HL-60 (cell line): ENCODE measurements at regions not wholly inside any gene's neighbourhood (a gene's known extent, or its start where the extent isn't known, plus 50 kb on each side); places are given as distances from the start of the nearest gene placed in this dataset.

ENCODE experiments used
- DNase-seq, 2 experiments: peaks; one replicate each; pipeline ENCODE4 v3.0.0-alpha.2; 2010 to 2020; ENCODE audit warnings: low read depth in 1 of 2, low spot score in 1 of 2
- H3K27ac ChIP-seq: fragments of 250-450 bp; sonication (Bioruptor Pico); replicated peaks from 2 replicates; pipeline ENCODE4 v1.5.1; 2020; ENCODE audit warnings: mild to moderate bottlenecking, moderate library complexity
- H3K27me3 ChIP-seq: fragments of 250-450 bp; sonication (Bioruptor Pico); 2 replicates; pipeline ENCODE4 v1.5.1; 2021; ENCODE audit warnings: mild to moderate bottlenecking, moderate library complexity; ENCODE audit not compliant: insufficient read depth, poor library complexity, severe bottlenecking
- H3K4me3 ChIP-seq: replicated peaks from 2 replicates; pipeline ENCODE4 v1.5.1; 2011; ENCODE audit warnings: mild to moderate bottlenecking, control low read depth, low read length; ENCODE audit not compliant: insufficient read depth
- CTCF ChIP-seq: IDR thresholded peaks from one replicate; pipeline ENCODE4 v1.5.1; 2011; ENCODE audit warnings: low read length, control low read depth, inconsistent platforms; ENCODE audit not compliant: insufficient read depth
- GABPA ChIP-seq: IDR thresholded peaks from 2 replicates; pipeline ENCODE4 v1.6.1; 2012; ENCODE audit warnings: low read depth
- POLR2AphosphoS5 ChIP-seq: IDR thresholded peaks from 2 replicates; pipeline ENCODE4 v1.6.1; 2012; ENCODE audit warnings: low read depth
- REST ChIP-seq: IDR thresholded peaks from 2 replicates; pipeline ENCODE4 v1.6.1; 2012; ENCODE audit warnings: low read depth; ENCODE audit not compliant: insufficient replicate concordance
- SPI1 ChIP-seq: IDR thresholded peaks from 2 replicates; pipeline ENCODE4 v1.6.1; 2012; ENCODE audit warnings: low read depth, mild to moderate bottlenecking, borderline replicate concordance

GRCh38 chr1:29461115-29461739 is 224.9 kb downstream of the PTPRU start:
- Histone ChIP-seq H3K27me3 (no peaks in the 10 kb centered on the region), H3K4me3 (no peak overlapping the region), H3K27ac (no peak overlapping the region)
- no peak for DNase-seq
- TF ChIP-seq GABPA (no peak), REST (no peak), SPI1 (no peak), CTCF (no peak), POLR2AphosphoS5 (no peak)

GRCh38 chr1:29460694-29461093 is 224.4 kb downstream of the PTPRU start:
- Histone ChIP-seq H3K27ac (no peak overlapping the region), H3K4me3 (no peak overlapping the region), H3K27me3 (no peaks in the 10 kb centered on the region)
- no peak for DNase-seq
- TF ChIP-seq CTCF (no peak), POLR2AphosphoS5 (no peak), REST (no peak), GABPA (no peak), SPI1 (no peak)

- no peak for DNase-seq
- H3K27ac ChIP-seq, result no peak overlapping the region
- no peak overlapping the region for H3K4me3 ChIP-seq
- TF ChIP-seq SPI1, result no peak
- no peaks in the 10 kb centered on the region for H3K27me3 ChIP-seq
Measured at GRCh38 chr1:29460041-29460610, 223.8 kb downstream of the PTPRU start.

- Histone ChIP-seq H3K27me3 (no peaks in the 10 kb centered on the region), H3K4me3 (no peak overlapping the region), H3K27ac (no peak overlapping the region)
- TF ChIP-seq CTCF, result no peak
- TF ChIP-seq POLR2AphosphoS5, result no peak
- no peak for TF ChIP-seq SPI1
- TF ChIP-seq REST, result no peak
- TF ChIP-seq GABPA, result no peak
- no peak for DNase-seq
Measured at GRCh38 chr1:29459620-29459945, 223.3 kb downstream of the PTPRU start.
